Common myeloid progenitor, CD34-positive (primary cell): ENCODE measurements at regions not wholly inside any gene's neighbourhood (a gene's known extent, or its start where the extent isn't known, plus 50 kb on each side); places are given as distances from the start of the nearest gene placed in this dataset.

Experiments used
- CTCF ChIA-PET: fragments of 350-600 bp; sonication (Branson Sonifier 250); formaldehyde crosslinking; loops from one replicate; lab custom pipeline; 2021; ENCODE audit warnings: antibody characterized with exemption; lab: Charles Lee
- POLR2A ChIA-PET: fragments of 350-600 bp; sonication (Branson Sonifier 250); formaldehyde crosslinking; loops from one replicate; lab custom pipeline; 2021; ENCODE audit warnings: antibody characterized with exemption; lab: Charles Lee
- DNase-seq, 3 donors: peaks; one replicate each; pipeline versions ENCODE4 v3.0.0 to v3.0.0-alpha.2; 2013
- H3K27ac ChIP-seq, 2 experiments: 1 replicate in 1 of 2; 2 replicates in 1 of 2; pipeline ENCODE4 v1.7.0; 2013; ENCODE audit warnings: inconsistent platforms in 2 of 2, low read length in 2 of 2, mild to moderate bottlenecking in 2 of 2, low read depth in 1 of 2, moderate library complexity in 1 of 2; ENCODE audit not compliant: severe bottlenecking in 2 of 2, insufficient read depth in 1 of 2, poor library complexity in 1 of 2
- H3K27me3 ChIP-seq, 5 experiments: replicated peaks in 2 of 5; 1 replicate in 3 of 5; 2 replicates in 2 of 5; pipeline versions ENCODE4 v1.6.1 to v1.7.0; 2013; ENCODE audit warnings: low read length in 4 of 5, mild to moderate bottlenecking in 2 of 5, moderate library complexity in 2 of 5, inconsistent platforms in 1 of 5; ENCODE audit not compliant: insufficient read depth in 5 of 5, control insufficient read depth in 4 of 5
- H3K36me3 ChIP-seq, 4 experiments: 1 replicate in 2 of 4; 2 replicates in 2 of 4; pipeline versions ENCODE4 v1.6.1 to v1.7.0; 2013; ENCODE audit warnings: low read length in 3 of 4, control low read depth in 1 of 4, mild to moderate bottlenecking in 1 of 4; ENCODE audit not compliant: control insufficient read depth in 4 of 4, insufficient read depth in 4 of 4
- H3K4me1 ChIP-seq, 4 experiments: 1 replicate in 3 of 4; 2 replicates in 1 of 4; pipeline versions ENCODE4 v1.6.1 to v1.7.1; 2013; ENCODE audit warnings: low read length in 3 of 4, mild to moderate bottlenecking in 3 of 4, control low read depth in 1 of 4, inconsistent platforms in 1 of 4, moderate library complexity in 1 of 4; ENCODE audit not compliant: control insufficient read depth in 4 of 4, insufficient read depth in 4 of 4; ENCODE audit errors: control extremely low read depth in 1 of 4
- H3K4me3 ChIP-seq, 7 experiments: 1 replicate in 4 of 7; 2 replicates in 3 of 7; pipeline versions ENCODE4 v1.5.1 to v1.7.0; 2013; ENCODE audit warnings: mild to moderate bottlenecking in 7 of 7, low read length in 6 of 7, moderate library complexity in 6 of 7, inconsistent platforms in 2 of 7, low read depth in 2 of 7, control low read depth in 1 of 7; ENCODE audit not compliant: insufficient read depth in 4 of 7, control insufficient read depth in 1 of 7; ENCODE audit errors: extremely low read depth in 1 of 7
- H3K9me3 ChIP-seq, 5 experiments: 1 replicate in 4 of 5; 2 replicates in 1 of 5; pipeline versions ENCODE4 v1.6.1 to v1.7.1; 2013; ENCODE audit warnings: low read length in 4 of 5, mild to moderate bottlenecking in 2 of 5, inconsistent platforms in 1 of 5, low read depth in 1 of 5, moderate library complexity in 1 of 5; ENCODE audit not compliant: control insufficient read depth in 4 of 5, insufficient read depth in 2 of 5; ENCODE audit errors: control extremely low read depth in 1 of 5
- WGBS: methylation state at CpG from one replicate; pipeline ENCODE4 v1.1.5; 2013; ENCODE audit not compliant: insufficient coverage; 5-methylcytosine and 5-hydroxymethylcytosine counted together

- CTCF ChIA-PET = no interaction called here
- no peaks in the 10 kb centered on the region for H3K9me3 ChIP-seq
- H3K4me3 ChIP-seq = no peak overlapping the region
- H3K36me3 ChIP-seq = no peaks in the 10 kb centered on the region
- no peaks in the 10 kb centered on the region for H3K27me3 ChIP-seq
- WGBS = 100% methylated on average over 3 of the region's 5 CpGs
- H3K4me1 ChIP-seq = peaks cover 0 to 13% (median 8%) of the 10 kb centered on the region in 4 experiments
- DNase-seq = no peak
- POLR2A ChIA-PET = no interaction called here
- H3K27ac ChIP-seq = no peak overlapping the region
Measured at GRCh38 chr12:67807814-67808213, 159.3 kb downstream of the DYRK2 start.

GRCh38 chr12:67810166-67810565 is 161.6 kb downstream of the DYRK2 start:
- peak in 2 of 3 donors; percentile 4 to 6 for DNase-seq
- CTCF ChIA-PET = no interaction called here
- POLR2A ChIA-PET = no interaction called here
- H3K36me3 ChIP-seq = no peaks in the 10 kb centered on the region
- peaks cover 0 to 3% (median 1%) of the 10 kb centered on the region in 5 experiments for H3K9me3 ChIP-seq
- no peak overlapping the region for H3K27ac ChIP-seq
- H3K4me1 ChIP-seq = no peaks in the 10 kb centered on the region
- no peaks in the 10 kb centered on the region for H3K27me3 ChIP-seq
- no peak overlapping the region for H3K4me3 ChIP-seq

GRCh38 chr12:67811437-67812361 is 163.2 kb downstream of the DYRK2 start:
- Histone ChIP-seq H3K27ac (no peak overlapping the region), H3K4me3 (no peak overlapping the region), H3K27me3 (no peaks in the 10 kb centered on the region), H3K4me1 (no peaks in the 10 kb centered on the region), H3K9me3 (peaks cover 0 to 7% (median 3%) of the 10 kb centered on the region in 5 experiments), H3K36me3 (no peaks in the 10 kb centered on the region)
- ChIA-PET CTCF (no interaction called here), POLR2A (no interaction called here)
- DNase-seq = no peak
- WGBS = no CpG with 5 or more reads among the region's 1 CpG

GRCh38 chr12:67813456-67813904 is 164.9 kb downstream of the DYRK2 start:
- CTCF ChIA-PET = no interaction called here
- H3K9me3 ChIP-seq = peaks cover 0 to 14% (median 3%) of the 10 kb centered on the region in 5 experiments
- 86% methylated on average over 1 of the region's 4 CpGs for WGBS
- no peak for DNase-seq
- H3K36me3 ChIP-seq = no peaks in the 10 kb centered on the region
- no peaks in the 10 kb centered on the region for H3K27me3 ChIP-seq
- no peaks in the 10 kb centered on the region for H3K4me1 ChIP-seq
- no peak overlapping the region for H3K27ac ChIP-seq
- POLR2A ChIA-PET = no interaction called here
- H3K4me3 ChIP-seq = no peak overlapping the region

GRCh38 chr12:67816269-67816668 is 167.7 kb downstream of the DYRK2 start:
- Histone ChIP-seq H3K27me3 (no peaks in the 10 kb centered on the region), H3K9me3 (peaks cover 0 to 14% (median 3%) of the 10 kb centered on the region in 5 experiments), H3K27ac (no peak overlapping the region), H3K36me3 (no peaks in the 10 kb centered on the region), H3K4me3 (no peak overlapping the region), H3K4me1 (no peaks in the 10 kb centered on the region)
- no CpG with 5 or more reads among the region's 2 CpGs for WGBS
- ChIA-PET POLR2A (no interaction called here), CTCF (no interaction called here)
- DNase-seq = no peak

GRCh38 chr12:67818459-67818903 is 169.9 kb downstream of the DYRK2 start:
- ChIA-PET CTCF (interaction anchor here (0.6 kb wide), 1 partner anchor 10 kb away, joined by 3 read pairs; no protein-coding TSS in a partner anchor), POLR2A (no interaction called here)
- H3K27ac ChIP-seq = no peak overlapping the region
- WGBS = 100% methylated on average over 1 of the region's 2 CpGs
- no peaks in the 10 kb centered on the region for H3K36me3 ChIP-seq
- H3K27me3 ChIP-seq = no peaks in the 10 kb centered on the region
- no peak for DNase-seq
- H3K4me3 ChIP-seq = no peak overlapping the region
- peaks cover 0 to 14% (median 3%) of the 10 kb centered on the region in 5 experiments for H3K9me3 ChIP-seq
- no peaks in the 10 kb centered on the region for H3K4me1 ChIP-seq

- 80% methylated on average over 1 of the region's 2 CpGs for WGBS
- no peak for DNase-seq
Measured at GRCh38 chr12:67819902-67820301, 169.3 kb upstream of the IFNG-AS1 start.

More at GRCh38 chr12:67819902-67820301, 169.3 kb upstream of the IFNG-AS1 start:
- Histone ChIP-seq H3K36me3 (no peaks in the 10 kb centered on the region), H3K4me1 (no peaks in the 10 kb centered on the region), H3K9me3 (peaks cover 0 to 14% (median 3%) of the 10 kb centered on the region in 5 experiments), H3K4me3 (no peak overlapping the region), H3K27ac (no peak overlapping the region), H3K27me3 (no peaks in the 10 kb centered on the region)
- CTCF ChIA-PET = no interaction called here
- POLR2A ChIA-PET = no interaction called here
